H1 (cell line): ENCODE measurements at regions not wholly inside any gene's neighbourhood (a gene's known extent, or its start where the extent isn't known, plus 50 kb on each side); places are given as distances from the start of the nearest gene placed in this dataset.

Experiments
- CTCF ChIA-PET: fragments of 300-600 bp; sonication (Branson Sonifier 250); formaldehyde crosslinking; loops from one replicate; lab custom pipeline; 2021; ENCODE audit not compliant: partially characterized antibody; lab: Charles Lee
- POLR2A ChIA-PET: fragments of 300-600 bp; sonication (Branson Sonifier 250); formaldehyde crosslinking; loops from one replicate; lab custom pipeline; 2021; ENCODE audit warnings: inconsistent platforms; ENCODE audit not compliant: partially characterized antibody; lab: Charles Lee
- DNase-seq, 2 experiments: peaks; one replicate each; pipeline versions ENCODE4 v3.0.0 to v3.0.0-alpha.2; 2010 to 2022; ENCODE audit warnings: low spot score in 2 of 2, low read depth in 1 of 2, mixed read lengths in 1 of 2
- FAIRE-seq: peaks from 2 replicates; lab custom pipeline; 2011; peaks lifted over from hg19 to GRCh38; lab: Jason Lieb, UNC
- H2AFZ ChIP-seq: 2 replicates; pipeline ENCODE4 v1.8.1; 2012; ENCODE audit warnings: low read length, inconsistent platforms
- H2AK5ac ChIP-seq: 2 replicates; pipeline ENCODE4 v1.6.1; 2013; ENCODE audit warnings: low read depth, low read length
- H2BK120ac ChIP-seq: replicated peaks from 2 replicates; pipeline ENCODE3; 2013; ENCODE audit warnings: low read depth, low read length, inconsistent platforms
- H2BK12ac ChIP-seq: 2 replicates; pipeline ENCODE4 v1.6.1; 2013; ENCODE audit warnings: low read depth, low read length
- H2BK15ac ChIP-seq: 2 replicates; pipeline ENCODE4 v1.6.1; 2013; ENCODE audit warnings: low read length
- H2BK20ac ChIP-seq: 2 replicates; pipeline ENCODE4 v1.6.1; 2013; ENCODE audit warnings: low read length
- H2BK5ac ChIP-seq: 2 replicates; pipeline ENCODE4 v1.6.1; 2013; ENCODE audit warnings: low read depth, low read length
- H3K14ac ChIP-seq: 2 replicates; pipeline ENCODE4 v1.6.1; 2013; ENCODE audit warnings: inconsistent platforms; ENCODE audit not compliant: insufficient read length
- H3K18ac ChIP-seq: 2 replicates; pipeline ENCODE4 v1.6.1; 2013; ENCODE audit warnings: low read length; ENCODE audit errors: extremely low read depth
- H3K23ac ChIP-seq: 2 replicates; pipeline ENCODE4 v1.6.1; 2013; ENCODE audit warnings: inconsistent platforms; ENCODE audit not compliant: insufficient read length
- H3K23me2 ChIP-seq: 2 replicates; pipeline ENCODE4 v1.6.1; 2013; ENCODE audit warnings: low read depth, low read length
- H3K27ac ChIP-seq: 2 replicates; pipeline ENCODE4 v1.6.1; 2011; ENCODE audit warnings: low read depth, low read length, inconsistent platforms
- H3K27me3 ChIP-seq, 4 experiments: replicated peaks in 1 of 4; 1 replicate in 1 of 4; 2 replicates in 3 of 4; pipeline versions ENCODE4 v1.6.1 to v1.8.1; 2011 to 2013; ENCODE audit warnings: low read length in 3 of 4, mild to moderate bottlenecking in 3 of 4, inconsistent platforms in 2 of 4, mixed read lengths in 2 of 4, moderate library complexity in 1 of 4; ENCODE audit not compliant: control insufficient read depth in 3 of 4, insufficient read depth in 3 of 4; ENCODE audit errors: extremely low read depth in 1 of 4
- H3K36me3 ChIP-seq, 4 experiments: 2 replicates each; pipeline versions ENCODE4 v1.6.1 to v1.8.1; 2011 to 2013; ENCODE audit warnings: mild to moderate bottlenecking in 4 of 4, low read length in 3 of 4, moderate library complexity in 2 of 4, control low read depth in 1 of 4, inconsistent platforms in 1 of 4; ENCODE audit not compliant: insufficient read depth in 4 of 4, control insufficient read depth in 2 of 4
- H3K4ac ChIP-seq: replicated peaks from 2 replicates; pipeline ENCODE3; 2013; ENCODE audit warnings: low read length, low read depth, mixed read lengths, inconsistent platforms; ENCODE audit not compliant: insufficient read length
- H3K4me1 ChIP-seq, 4 experiments: replicated peaks in 1 of 4; 1 replicate in 1 of 4; 2 replicates in 3 of 4; pipeline versions ENCODE4 v1.6.1 to v1.8.1; 2011 to 2013; ENCODE audit warnings: low read length in 3 of 4, inconsistent platforms in 2 of 4, mixed read lengths in 1 of 4; ENCODE audit not compliant: insufficient read depth in 4 of 4, control insufficient read depth in 3 of 4
- H3K4me2 ChIP-seq, 2 experiments: 2 replicates each; pipeline versions ENCODE4 v1.6.1 to v1.8.1; 2011 to 2013; ENCODE audit warnings: low read depth in 2 of 2, low read length in 2 of 2, control low read depth in 1 of 2, inconsistent platforms in 1 of 2, mild to moderate bottlenecking in 1 of 2; ENCODE audit not compliant: insufficient read depth in 1 of 2
- H3K4me3 ChIP-seq, 4 experiments: fragments of 200-600, 300-600 bp in 1 of 4; sonication (generic), shearing (Covaris generic), sonication (Bioruptor Twin) in 1 of 4; 2 replicates each; pipeline versions ENCODE4 v1.5.1 to v1.8.1; 2011 to 2016; ENCODE audit warnings: low read length in 4 of 4, low read depth in 3 of 4, control low read depth in 2 of 4, inconsistent platforms in 2 of 4, mild to moderate bottlenecking in 2 of 4, mixed read lengths in 1 of 4, moderate library complexity in 1 of 4; ENCODE audit not compliant: insufficient read depth in 2 of 4; ENCODE audit errors: extremely low read depth in 1 of 4
- H3K56ac ChIP-seq: replicated peaks from 2 replicates; pipeline ENCODE3; 2013; ENCODE audit warnings: low read depth, mild to moderate bottlenecking, mixed read lengths, low read length, inconsistent platforms; ENCODE audit not compliant: insufficient read length
- H3K79me1 ChIP-seq: 2 replicates; pipeline ENCODE4 v1.6.1; 2013; ENCODE audit warnings: low read depth, low read length, control low read depth
- H3K79me2 ChIP-seq, 2 experiments: 2 replicates each; pipeline versions ENCODE4 v1.6.1 to v1.8.1; 2012 to 2013; ENCODE audit warnings: low read length in 2 of 2, mild to moderate bottlenecking in 2 of 2, inconsistent platforms in 1 of 2; ENCODE audit not compliant: insufficient read depth in 2 of 2, control insufficient read depth in 1 of 2
- H3K9ac ChIP-seq, 4 experiments: replicated peaks in 1 of 4; 1 replicate in 1 of 4; 2 replicates in 3 of 4; pipeline versions ENCODE4 v1.6.1 to v1.8.1; 2011 to 2013; ENCODE audit warnings: low read depth in 3 of 4, low read length in 3 of 4, control low read depth in 2 of 4, mild to moderate bottlenecking in 2 of 4, moderate library complexity in 2 of 4, inconsistent platforms in 1 of 4; ENCODE audit errors: extremely low read depth in 1 of 4
- H3K9me3 ChIP-seq, 2 experiments: 2 replicates each; pipeline versions ENCODE4 v1.6.1 to v1.8.1; 2012 to 2013; ENCODE audit warnings: mild to moderate bottlenecking in 2 of 2, moderate library complexity in 2 of 2, control low read depth in 1 of 2, inconsistent platforms in 1 of 2, low read depth in 1 of 2, low read length in 1 of 2, mixed read lengths in 1 of 2; ENCODE audit not compliant: insufficient read depth in 2 of 2
- H4K20me1 ChIP-seq, 2 experiments: replicated peaks in 1 of 2; 2 replicates each; pipeline versions ENCODE3 to v1.8.1; 2011 to 2013; ENCODE audit warnings: inconsistent platforms in 2 of 2, low read length in 2 of 2, mild to moderate bottlenecking in 1 of 2; ENCODE audit not compliant: insufficient read depth in 2 of 2, control insufficient read depth in 1 of 2
- H4K5ac ChIP-seq: 2 replicates; pipeline ENCODE4 v1.6.1; 2013; ENCODE audit warnings: low read length, low read depth, mixed read lengths, inconsistent platforms; ENCODE audit not compliant: insufficient read length
- H4K8ac ChIP-seq: 2 replicates; pipeline ENCODE4 v1.8.0; 2013; ENCODE audit warnings: mild to moderate bottlenecking, moderate library complexity, low read length, inconsistent platforms; ENCODE audit not compliant: insufficient read depth; ENCODE audit errors: extremely low read depth
- H4K91ac ChIP-seq: replicated peaks from 2 replicates; pipeline ENCODE3; 2013; ENCODE audit warnings: low read length, mixed read lengths, inconsistent platforms; ENCODE audit not compliant: insufficient read length
- ASH2L ChIP-seq: fragments of 200-600, 300-600 bp; sonication (generic); IDR thresholded peaks from one replicate; pipeline ENCODE4 v1.7.1; 2017; ENCODE audit warnings: low read length
- CEBPB ChIP-seq: IDR thresholded peaks from 2 replicates; pipeline ENCODE4 v1.6.1; 2012; ENCODE audit warnings: low read depth, low read length
- EZH2 ChIP-seq: fragments of 200-600 bp; sonication (generic); IDR thresholded peaks from 2 replicates; pipeline ENCODE4 v1.7.1; 2012; ENCODE audit warnings: low read depth, mild to moderate bottlenecking, moderate library complexity, low read length, inconsistent platforms; ENCODE audit not compliant: severe bottlenecking
- KDM4A ChIP-seq: IDR thresholded peaks from one replicate; pipeline ENCODE4 v1.7.1; 2012; ENCODE audit warnings: low read depth, mild to moderate bottlenecking, moderate library complexity, low read length, inconsistent platforms; ENCODE audit not compliant: severe bottlenecking
- RFX5 ChIP-seq: IDR thresholded peaks from 2 replicates; pipeline ENCODE4 v1.6.1; 2011; ENCODE audit warnings: low read depth, low read length, improper control_type of control experiment, borderline replicate concordance
- RNF2 ChIP-seq: fragments of 200-900, 300-1000 bp; sonication (generic); IDR thresholded peaks from 2 replicates; pipeline ENCODE4 v1.7.1; 2016; ENCODE audit warnings: borderline replicate concordance, low read depth, mild to moderate bottlenecking, antibody characterized with exemption, low read length; ENCODE audit not compliant: poor library complexity, severe bottlenecking; ENCODE audit errors: missing control alignments
- SAP30 ChIP-seq: fragments of 300-600 bp; sonication (generic); IDR thresholded peaks from 2 replicates; pipeline ENCODE4 v1.7.1; 2012; ENCODE audit warnings: low read length, moderate library complexity, mild to moderate bottlenecking, inconsistent platforms; ENCODE audit not compliant: insufficient read depth, insufficient replicate concordance
- SIN3A ChIP-seq, 2 experiments: IDR thresholded peaks in 1 of 2; conservative IDR thresholded peaks in 1 of 2; 2 replicates each; pipeline ENCODE4 v1.6.1; 2011 to 2012; ENCODE audit warnings: low read length in 2 of 2, improper control_type of control experiment in 1 of 2, low read depth in 1 of 2, mild to moderate bottlenecking in 1 of 2
- USF2 ChIP-seq: IDR thresholded peaks from 2 replicates; pipeline ENCODE4 v1.6.1; 2011; ENCODE audit warnings: low read length, improper control_type of control experiment
- YY1 ChIP-seq: IDR thresholded peaks from 2 replicates; pipeline ENCODE4 v1.6.1; 2011; ENCODE audit warnings: low read depth, mild to moderate bottlenecking, low read length
- ZNF274 ChIP-seq: IDR thresholded peaks from 2 replicates; pipeline ENCODE4 v1.7.0; 2012; ENCODE audit warnings: low read length, borderline replicate concordance; ENCODE audit errors: extremely low read depth
- WGBS, 2 experiments: shearing (Covaris generic) in 1 of 2; methylation state at CpG; one replicate each; pipeline versions ENCODE4 v1.1.6 to v1.1.7; 2013 to 2015; ENCODE audit warnings: low lambda C conversion rate in 2 of 2, mixed read lengths in 2 of 2, inconsistent platforms in 1 of 2, low coverage in 1 of 2, missing lambda C conversion rate in 1 of 2; ENCODE audit not compliant: insufficient replicate concordance in 2 of 2, insufficient coverage in 1 of 2, insufficient read length in 1 of 2; ENCODE audit errors: extremely low coverage in 1 of 2, missing lambda C conversion rate in 1 of 2; 5-methylcytosine and 5-hydroxymethylcytosine counted together

- ChIA-PET CTCF (no interaction called here), POLR2A (no interaction called here)
- H4K8ac ChIP-seq: no peak overlapping the region
- no peak overlapping the region for H3K4me3 ChIP-seq
- H3K27ac ChIP-seq: no peak overlapping the region
- peaks cover 0 to 4% (median 0%) of the 10 kb centered on the region in 4 experiments; a peak in 1 of 7 replicates for H3K4me1 ChIP-seq
- no peaks in the 10 kb centered on the region for H3K27me3 ChIP-seq
- no peaks in the 10 kb centered on the region for H3K36me3 ChIP-seq
- no peaks in the 10 kb centered on the region for H3K9me3 ChIP-seq
- H4K5ac ChIP-seq: no peak overlapping the region
- no peaks in the 10 kb centered on the region for H3K79me1 ChIP-seq
- DNase-seq: no peak
- 89% methylated on average over 5 of the region's 5 CpGs; no CpG with 5 or more reads in 1 of the 2 experiments for WGBS, 2 experiments
- no peak overlapping the region for H2BK15ac ChIP-seq
- H3K56ac ChIP-seq: no peak overlapping the region
- H2BK120ac ChIP-seq: no peak overlapping the region
- H3K9ac ChIP-seq: no peak overlapping the region
- H3K14ac ChIP-seq: no peak overlapping the region
- no peak overlapping the region for H2BK20ac ChIP-seq
- H3K23me2 ChIP-seq: no peaks in the 10 kb centered on the region
- no peak overlapping the region for H2AK5ac ChIP-seq
- H4K20me1 ChIP-seq: no peaks in the 10 kb centered on the region
- no peak overlapping the region for H3K4ac ChIP-seq
- H3K4me2 ChIP-seq: no peak overlapping the region
- no peak overlapping the region for H2BK5ac ChIP-seq
- FAIRE-seq: no peak
- no peak overlapping the region for H4K91ac ChIP-seq
- H3K18ac ChIP-seq: no peak overlapping the region
- H3K23ac ChIP-seq: no peak overlapping the region
- H3K79me2 ChIP-seq: no peaks in the 10 kb centered on the region
- H2BK12ac ChIP-seq: no peak overlapping the region
- H2AFZ ChIP-seq: no peak overlapping the region; the same call in 1 of the 2 replicates
- no peak for TF ChIP-seq USF2
- TF ChIP-seq EZH2: no peak
- TF ChIP-seq YY1: no peak
- TF ChIP-seq CEBPB: no peak
- no peak for TF ChIP-seq SAP30
- TF ChIP-seq ASH2L: no peak
- no peak for TF ChIP-seq RNF2
- no peak for TF ChIP-seq ZNF274
- TF ChIP-seq RFX5: no peak
- no peak for TF ChIP-seq SIN3A (conservative IDR thresholded peaks at IDR 0.05 in 1 of 2, IDR thresholded peaks at IDR 0.05 in 1 of 2; ENCODE audit: low read depth in 1 of 2, low read length in 2 of 2)
- no peak for TF ChIP-seq KDM4A
These were observed 246.3 kb downstream of the SUCLG1 start for GRCh38 chr2:84212611-84213314.
